Gastroesophageal sphincter (tissue), 3 donors: ENCODE measurements at regions not wholly inside any gene's neighbourhood (a gene's known extent, or its start where the extent isn't known, plus 50 kb on each side); places are given as distances from the start of the nearest gene placed in this dataset.

Experiments used
- EP300 ChIP-seq: sonication (generic); formaldehyde crosslinking; IDR thresholded peaks from one replicate; pipeline ENCODE4 v1.6.1; 2017; ENCODE audit warnings: antibody characterized with exemption, mild to moderate bottlenecking
- TF ChIP-seq, protein P1 (sequence below), 4 experiments: fragments of 200-600 bp in 2 of 4; fragments of 450-650 bp in 2 of 4; sonication (generic) in 1 of 4; IDR thresholded peaks; one replicate each; pipeline ENCODE4 v1.5.1; 2017 to 2019; ENCODE audit warnings: antibody characterized with exemption in 4 of 4, mild to moderate bottlenecking in 2 of 4, moderate library complexity in 2 of 4

DNA sequence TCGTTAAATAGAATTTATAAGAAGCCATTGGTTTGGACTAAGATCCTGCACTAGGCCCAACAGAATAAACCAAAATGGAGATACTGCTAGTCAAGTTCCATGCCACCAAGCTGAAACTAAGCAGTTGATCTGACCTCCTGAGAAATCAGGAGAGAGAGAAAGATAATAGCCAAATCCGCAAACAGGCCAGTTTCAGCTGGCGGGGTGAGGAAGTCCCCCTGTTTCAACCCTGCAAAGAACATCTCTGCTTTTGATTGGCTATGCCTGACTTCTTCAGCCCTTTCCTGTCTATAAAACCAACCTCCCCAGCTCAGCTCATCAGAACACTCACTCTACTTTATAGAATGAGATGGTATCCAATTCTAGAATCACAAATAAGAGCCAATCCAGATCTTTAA, 543.3 kb upstream of the ID2 start:
- TF ChIP-seq, protein P1, sequence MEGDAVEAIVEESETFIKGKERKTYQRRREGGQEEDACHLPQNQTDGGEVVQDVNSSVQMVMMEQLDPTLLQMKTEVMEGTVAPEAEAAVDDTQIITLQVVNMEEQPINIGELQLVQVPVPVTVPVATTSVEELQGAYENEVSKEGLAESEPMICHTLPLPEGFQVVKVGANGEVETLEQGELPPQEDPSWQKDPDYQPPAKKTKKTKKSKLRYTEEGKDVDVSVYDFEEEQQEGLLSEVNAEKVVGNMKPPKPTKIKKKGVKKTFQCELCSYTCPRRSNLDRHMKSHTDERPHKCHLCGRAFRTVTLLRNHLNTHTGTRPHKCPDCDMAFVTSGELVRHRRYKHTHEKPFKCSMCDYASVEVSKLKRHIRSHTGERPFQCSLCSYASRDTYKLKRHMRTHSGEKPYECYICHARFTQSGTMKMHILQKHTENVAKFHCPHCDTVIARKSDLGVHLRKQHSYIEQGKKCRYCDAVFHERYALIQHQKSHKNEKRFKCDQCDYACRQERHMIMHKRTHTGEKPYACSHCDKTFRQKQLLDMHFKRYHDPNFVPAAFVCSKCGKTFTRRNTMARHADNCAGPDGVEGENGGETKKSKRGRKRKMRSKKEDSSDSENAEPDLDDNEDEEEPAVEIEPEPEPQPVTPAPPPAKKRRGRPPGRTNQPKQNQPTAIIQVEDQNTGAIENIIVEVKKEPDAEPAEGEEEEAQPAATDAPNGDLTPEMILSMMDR (IDR thresholded peaks at IDR 0.05), result no peak
- TF ChIP-seq EP300, result no peak
